ENCODE measurements at regions not wholly inside any gene's neighbourhood (a gene's known extent, or its start where the extent isn't known, plus 50 kb on each side); places are given as distances from the start of the nearest gene placed in this dataset.

DNA sequence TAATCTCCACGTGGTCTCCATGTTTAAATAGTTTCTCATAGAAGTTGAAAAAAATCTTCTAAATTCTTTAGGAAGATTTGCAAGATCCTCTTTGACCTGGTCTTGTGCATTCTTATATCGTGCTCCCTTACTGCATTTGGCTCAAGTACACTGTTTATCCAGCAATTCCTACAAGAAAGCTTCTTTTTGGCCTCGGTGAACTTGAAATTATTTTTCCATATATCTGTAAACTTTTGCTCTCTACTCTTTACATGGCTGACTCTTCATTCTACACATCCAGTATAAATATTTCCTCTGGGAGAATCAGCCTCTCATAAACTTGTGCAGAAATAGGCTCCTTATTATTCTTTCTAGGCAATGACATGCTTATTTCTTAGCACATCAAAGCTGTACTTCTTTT, 1457.9 kb upstream of the PRR20A start:
- TF ChIP-seq, protein P1, sequence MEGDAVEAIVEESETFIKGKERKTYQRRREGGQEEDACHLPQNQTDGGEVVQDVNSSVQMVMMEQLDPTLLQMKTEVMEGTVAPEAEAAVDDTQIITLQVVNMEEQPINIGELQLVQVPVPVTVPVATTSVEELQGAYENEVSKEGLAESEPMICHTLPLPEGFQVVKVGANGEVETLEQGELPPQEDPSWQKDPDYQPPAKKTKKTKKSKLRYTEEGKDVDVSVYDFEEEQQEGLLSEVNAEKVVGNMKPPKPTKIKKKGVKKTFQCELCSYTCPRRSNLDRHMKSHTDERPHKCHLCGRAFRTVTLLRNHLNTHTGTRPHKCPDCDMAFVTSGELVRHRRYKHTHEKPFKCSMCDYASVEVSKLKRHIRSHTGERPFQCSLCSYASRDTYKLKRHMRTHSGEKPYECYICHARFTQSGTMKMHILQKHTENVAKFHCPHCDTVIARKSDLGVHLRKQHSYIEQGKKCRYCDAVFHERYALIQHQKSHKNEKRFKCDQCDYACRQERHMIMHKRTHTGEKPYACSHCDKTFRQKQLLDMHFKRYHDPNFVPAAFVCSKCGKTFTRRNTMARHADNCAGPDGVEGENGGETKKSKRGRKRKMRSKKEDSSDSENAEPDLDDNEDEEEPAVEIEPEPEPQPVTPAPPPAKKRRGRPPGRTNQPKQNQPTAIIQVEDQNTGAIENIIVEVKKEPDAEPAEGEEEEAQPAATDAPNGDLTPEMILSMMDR (IDR thresholded peaks at IDR 0.05 in 8 of 11, conservative IDR thresholded peaks at IDR 0.05 in 3 of 11) = no peak
- no peak for TF ChIP-seq POLR2AphosphoS5 (IDR thresholded peaks at IDR 0.05)

Measured in spleen (tissue), 7 donors.